Ovary (tissue), 7 donors: ENCODE measurements at regions not wholly inside any gene's neighbourhood (a gene's known extent, or its start where the extent isn't known, plus 50 kb on each side); places are given as distances from the start of the nearest gene placed in this dataset.
"Not testable (repeated sequence)": the region's sequence is repeated elsewhere in the genome, so short reads cannot be mapped to it uniquely, and the experiment has no call there.

Source experiments
- DNase-seq, 5 donors: peaks; one replicate each; pipeline ENCODE4 v3.0.0-alpha.2; 2019 to 2020
- H3K27ac ChIP-seq, 2 donors: fragments of 200-600 bp; one replicate each; pipeline versions ENCODE4 v1.5.1 to v1.8.0; 2019 to 2022
- H3K27me3 ChIP-seq: fragments of 200-600 bp; one replicate; pipeline ENCODE4 v1.8.0; 2022
- H3K36me3 ChIP-seq: fragments of 200-600 bp; sonication (generic); one replicate; pipeline ENCODE4 v1.5.1; 2019
- H3K4me1 ChIP-seq: one replicate; pipeline ENCODE4 v1.8.1; 2013; ENCODE audit warnings: mild to moderate bottlenecking, moderate library complexity; ENCODE audit not compliant: insufficient read depth
- H3K4me3 ChIP-seq: fragments of 200-600 bp; sonication (generic); one replicate; pipeline ENCODE4 v1.5.1; 2017
- H3K9me3 ChIP-seq, 2 donors: fragments of 200-600 bp in 1 of 2; sonication (generic) in 1 of 2; one replicate each; pipeline versions ENCODE4 v1.5.1 to v1.8.1; 2013 to 2019; ENCODE audit warnings: mild to moderate bottlenecking in 1 of 2, moderate library complexity in 1 of 2
- WGBS, 3 donors: extraction: QIAGEN DNeasy Blood & Tissue Kit in 1 of 3; methylation state at CpG; one replicate each; pipeline versions ENCODE4 v1.1.5 to v1.1.7; 2013 to 2017; 5-methylcytosine and 5-hydroxymethylcytosine counted together
- intact Hi-C, 4 donors: fragments of 100-400 bp; cut with DNase I; formaldehyde crosslinking; loops; one replicate each; pipeline versions ENCODE4 v1.11.0 to v1.15.1; 2022 to 2023
- donor health status: DM: no; HTN: no; CAD: no; lungs with moderate emphysema.
- donor health status: DM: no; HTN: no; CAD: no.
- donor health status: Bipolar disorder and iron deficiency.
- donor health status: DM: no; HTN: no; CAD: no.
- donor health status: DM: yes; HTN: yes; CAD: no.

GRCh38 chr9:39674437-39675210 is 319.2 kb downstream of the SPATA31A1 start:
- intact Hi-C loops, H3K4me1 ChIP-seq, H3K36me3 ChIP-seq, H3K9me3 ChIP-seq, DNase-seq, H3K27ac ChIP-seq, H3K27me3 ChIP-seq, H3K4me3 ChIP-seq: not testable (repeated sequence)
- no CpG with 5 or more reads among the region's 1 CpG for WGBS, 3 donors

- H3K27ac ChIP-seq, H3K27me3 ChIP-seq, H3K4me3 ChIP-seq, intact Hi-C loops, H3K4me1 ChIP-seq, DNase-seq, H3K9me3 ChIP-seq, H3K36me3 ChIP-seq: not testable (repeated sequence)
- WGBS, 3 donors, result no CpG with 5 or more reads among the region's 2 CpGs
Measured at GRCh38 chr9:39675211-39675553, 319.7 kb downstream of the SPATA31A1 start.

GRCh38 chr9:39678534-39679263 is 323.2 kb downstream of the SPATA31A1 start:
- WGBS, 3 donors, result no CpG with 5 or more reads among the region's 9 CpGs
- H3K36me3 ChIP-seq, H3K4me3 ChIP-seq, intact Hi-C loops, H3K27ac ChIP-seq, H3K27me3 ChIP-seq, H3K4me1 ChIP-seq, H3K9me3 ChIP-seq, DNase-seq: not testable (repeated sequence)

- H3K9me3 ChIP-seq, H3K36me3 ChIP-seq, H3K4me3 ChIP-seq, H3K27me3 ChIP-seq, intact Hi-C loops, H3K4me1 ChIP-seq, DNase-seq, H3K27ac ChIP-seq: not testable (repeated sequence)
- WGBS, 3 donors, result 70% methylated on average over 2 of the region's 6 CpGs; no CpG with 5 or more reads in 2 of the 3 donors
Measured at GRCh38 chr9:39680694-39681401, 325.4 kb downstream of the SPATA31A1 start.

GRCh38 chr9:39728862-39729261 is 373.4 kb downstream of the SPATA31A1 start:
- H3K4me3 ChIP-seq, H3K4me1 ChIP-seq, H3K9me3 ChIP-seq, H3K27ac ChIP-seq, H3K36me3 ChIP-seq, DNase-seq, intact Hi-C loops, H3K27me3 ChIP-seq: not testable (repeated sequence)
- WGBS, 3 donors, result no CpG with 5 or more reads among the region's 2 CpGs

DNA sequence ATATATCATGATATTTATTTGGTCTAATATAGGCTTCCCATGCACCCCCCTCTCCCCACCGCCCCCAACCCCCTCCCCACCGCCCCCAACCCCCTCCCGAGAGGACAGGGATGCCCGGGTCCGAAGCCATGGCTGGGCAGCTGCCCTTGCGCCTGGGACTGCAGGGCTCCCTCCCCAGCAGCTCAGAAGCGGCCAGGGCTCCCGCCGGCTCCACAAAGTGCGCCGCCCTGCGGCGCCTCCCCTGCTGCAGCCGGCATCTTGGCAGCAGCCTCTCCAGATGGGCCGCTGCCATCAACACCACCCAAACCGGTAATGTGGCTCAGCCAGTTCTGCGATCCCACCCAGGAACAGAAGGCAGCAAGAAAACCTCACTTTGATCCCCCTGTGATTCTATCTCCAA is 389.4 kb downstream of the SPATA31A1 start:
- H3K27me3 ChIP-seq, intact Hi-C loops, H3K9me3 ChIP-seq, H3K4me1 ChIP-seq, H3K36me3 ChIP-seq, H3K4me3 ChIP-seq, DNase-seq, H3K27ac ChIP-seq: not testable (repeated sequence)
- WGBS, 3 donors, result 57% methylated on average over 3 of the region's 17 CpGs; no CpG with 5 or more reads in 2 of the 3 donors

- H3K27me3 ChIP-seq, H3K4me3 ChIP-seq, DNase-seq, H3K27ac ChIP-seq, H3K36me3 ChIP-seq, H3K9me3 ChIP-seq, H3K4me1 ChIP-seq, intact Hi-C loops: not testable (repeated sequence)
- WGBS, 3 donors, result no CpG with 5 or more reads among the region's 4 CpGs
Measured at GRCh38 chr9:39775570-39775969, 420.1 kb downstream of the SPATA31A1 start.

DNA sequence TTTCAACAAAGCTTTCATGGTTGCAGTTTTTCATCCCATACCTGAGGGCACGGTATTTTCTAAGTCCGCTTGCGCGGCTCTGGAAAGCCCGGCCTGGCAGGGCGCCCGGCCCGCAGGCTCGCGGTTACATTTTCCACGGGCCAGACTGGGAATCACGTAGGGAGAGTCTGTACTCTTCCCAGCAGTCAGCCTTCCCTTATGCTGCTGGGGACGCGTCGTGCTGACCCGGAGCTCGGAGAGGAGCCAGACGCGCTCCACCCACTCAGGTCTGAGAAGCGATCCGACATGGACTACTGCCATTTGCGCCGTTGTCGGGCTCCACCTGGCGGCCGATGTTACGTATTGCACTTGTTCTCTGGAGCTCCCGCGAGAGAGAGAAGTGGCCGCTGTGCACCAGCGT is 435.9 kb downstream of the SPATA31A1 start:
- H3K27me3 ChIP-seq, intact Hi-C loops, H3K27ac ChIP-seq, H3K9me3 ChIP-seq, H3K4me1 ChIP-seq, H3K36me3 ChIP-seq: not testable (repeated sequence)
- peak; percentile 31 to 67 (median 57) for DNase-seq
- WGBS, 3 donors, result 3 to 5% (median 5%) methylated on average over 15 to 19 of the region's 31 CpGs
- peak overlapping the region; percentile 33 for H3K4me3 ChIP-seq

- H3K9me3 ChIP-seq, H3K36me3 ChIP-seq, H3K4me3 ChIP-seq, H3K4me1 ChIP-seq, H3K27ac ChIP-seq, intact Hi-C loops, DNase-seq, H3K27me3 ChIP-seq: not testable (repeated sequence)
- 88% methylated on average over 2 of the region's 8 CpGs; no CpG with 5 or more reads in 2 of the 3 donors for WGBS, 3 donors
Measured at GRCh38 chr9:39797935-39798334, 442.5 kb downstream of the SPATA31A1 start.

DNA sequence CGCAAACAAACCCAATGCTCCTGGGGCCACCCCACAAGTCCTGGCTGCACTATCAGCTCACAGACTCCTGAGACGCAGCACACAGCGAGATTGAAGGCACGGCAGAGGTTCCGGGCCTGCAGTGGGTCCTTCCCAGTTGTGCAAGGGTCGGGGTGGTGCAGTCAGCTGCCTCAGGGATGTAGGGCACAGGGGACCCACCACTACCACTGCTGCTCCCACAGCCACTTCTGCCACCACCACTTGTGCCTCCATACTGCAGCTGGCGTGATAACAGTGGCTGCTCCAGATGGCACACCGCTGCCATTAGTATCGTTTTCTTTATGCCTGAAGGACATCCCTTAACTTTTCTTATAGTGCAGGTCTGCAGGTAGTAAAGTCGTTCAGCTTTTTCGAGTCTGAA is 443.8 kb downstream of the SPATA31A1 start:
- WGBS, 3 donors, result 91 to 100% (median 95%) methylated on average over 3 to 8 of the region's 11 CpGs
- intact Hi-C loops, H3K4me3 ChIP-seq, H3K9me3 ChIP-seq, DNase-seq, H3K27ac ChIP-seq, H3K4me1 ChIP-seq, H3K36me3 ChIP-seq, H3K27me3 ChIP-seq: not testable (repeated sequence)

GRCh38 chr9:39802561-39802960 is 447.1 kb downstream of the SPATA31A1 start:
- H3K36me3 ChIP-seq, H3K4me3 ChIP-seq, H3K4me1 ChIP-seq, H3K27me3 ChIP-seq, H3K27ac ChIP-seq, DNase-seq, intact Hi-C loops, H3K9me3 ChIP-seq: not testable (repeated sequence)
- no CpG with 5 or more reads among the region's 2 CpGs for WGBS, 3 donors
